ENCODE measurements at regions not wholly inside any gene's neighbourhood (a gene's known extent, or its start where the extent isn't known, plus 50 kb on each side); places are given as distances from the start of the nearest gene placed in this dataset.
A peak's percentile ranks its signal among the peaks of the same experiment; 100 is the strongest.

DNA sequence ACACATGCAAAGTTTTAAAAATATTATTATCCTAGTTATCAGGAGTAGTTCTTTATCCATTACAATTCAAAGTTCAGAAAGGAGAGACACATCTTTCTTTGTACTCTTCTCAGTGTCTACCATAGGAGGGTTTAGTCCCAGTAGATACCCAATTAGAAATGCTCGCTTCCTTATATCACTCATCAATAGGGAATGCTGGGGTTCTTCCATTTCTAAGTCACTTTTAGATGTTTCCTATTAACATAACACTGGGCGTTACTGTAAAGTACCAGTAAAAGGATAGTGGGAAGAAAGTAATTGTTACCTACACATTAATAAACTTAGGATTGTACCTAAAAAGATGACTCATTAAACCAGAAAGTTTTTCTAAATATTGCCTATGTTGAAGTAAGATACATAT lies 348.3 kb upstream of the CDH6 start:
- no peak for DNase-seq

DNA sequence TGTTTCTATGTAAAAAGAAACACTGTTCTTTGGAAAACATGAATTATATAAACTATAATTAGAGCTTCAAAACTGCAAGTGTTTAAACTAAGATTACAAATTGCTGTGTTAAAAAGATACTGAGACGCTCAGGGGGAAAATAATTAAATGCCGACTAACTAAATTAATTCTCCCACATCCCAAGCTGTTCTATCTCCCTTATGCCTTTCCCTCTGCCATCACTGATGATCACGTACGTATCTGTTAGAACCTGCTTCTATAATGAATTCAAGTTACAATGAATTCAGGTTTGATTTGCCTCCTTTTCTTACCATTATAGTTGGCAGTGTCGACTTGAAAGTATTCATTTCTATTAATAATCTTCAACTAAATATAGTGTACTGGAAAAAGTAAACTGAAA lies 349.9 kb upstream of the CDH6 start:
- no peak for DNase-seq

GRCh38 chr5:30839956-30840355 lies 353.5 kb upstream of the CDH6 start:
- DNase-seq = no peak

DNA sequence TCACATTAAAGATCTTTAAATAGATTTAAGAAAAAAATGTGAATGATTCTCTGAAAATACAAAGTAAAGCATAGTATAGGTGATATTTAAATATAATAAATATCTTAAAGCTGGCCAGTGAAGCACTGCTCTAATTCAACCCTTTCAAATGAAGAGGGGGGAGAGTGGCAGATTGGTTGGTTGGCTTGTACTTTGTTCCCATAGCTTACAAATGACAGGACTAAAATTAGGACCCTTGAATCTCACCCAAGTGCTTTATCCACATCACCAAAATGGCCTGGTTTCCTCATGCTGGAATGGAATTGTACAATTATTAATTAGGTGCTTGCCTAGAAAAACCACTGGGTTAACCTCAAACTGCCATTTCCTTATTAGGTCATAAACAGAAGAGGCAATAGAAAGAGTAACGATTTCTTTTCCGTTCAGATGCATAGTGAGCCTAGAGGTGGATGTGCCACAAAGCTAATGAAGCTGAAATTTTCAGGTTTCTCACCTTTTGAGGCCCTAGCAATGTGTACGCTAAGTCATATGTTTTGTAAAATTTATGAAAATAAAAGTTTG lies 354.5 kb upstream of the CDH6 start:
- no peak for DNase-seq

DNA sequence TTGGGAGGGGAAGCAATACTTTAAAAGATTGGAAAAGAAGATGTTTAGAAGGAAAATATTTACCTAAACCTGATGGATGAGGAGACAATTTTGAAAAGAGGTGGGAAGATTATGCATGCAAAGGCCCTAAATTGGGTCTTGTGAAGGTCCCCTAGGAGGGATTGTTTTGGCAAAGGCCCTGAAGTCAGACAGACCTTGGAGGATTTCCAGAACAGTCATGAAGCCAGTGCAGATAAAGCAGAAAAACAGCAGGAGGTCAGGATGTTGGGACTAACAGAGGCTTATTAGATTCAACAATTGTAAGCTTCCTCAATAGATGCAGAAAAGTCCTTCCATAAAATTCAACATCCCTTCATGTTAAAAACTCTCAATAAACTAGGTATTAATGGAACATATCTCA lies 361.0 kb upstream of the CDH6 start:
- DNase-seq = no peak

GRCh38 chr5:30831605-30832004 lies 361.9 kb upstream of the CDH6 start:
- DNase-seq = no peak

DNA sequence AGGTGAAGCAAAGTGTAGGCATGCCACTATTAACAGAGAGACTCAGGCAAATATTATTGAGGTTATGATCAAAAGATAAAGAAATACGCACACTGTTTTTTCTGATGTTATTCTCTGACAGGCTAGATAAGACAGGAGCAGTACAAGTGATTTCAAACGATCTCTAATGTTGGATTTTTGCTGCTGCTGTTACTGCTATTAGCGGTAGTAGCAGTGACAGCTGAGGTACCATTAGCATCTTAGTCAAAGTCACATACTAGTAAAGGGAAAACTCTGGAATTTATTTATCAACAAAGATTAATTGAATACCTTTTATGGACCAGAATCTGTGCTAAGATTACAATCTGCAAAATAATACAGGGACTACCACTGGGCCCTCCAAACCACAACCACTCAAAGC lies 362.4 kb upstream of the CDH6 start:
- no peak for DNase-seq

DNA sequence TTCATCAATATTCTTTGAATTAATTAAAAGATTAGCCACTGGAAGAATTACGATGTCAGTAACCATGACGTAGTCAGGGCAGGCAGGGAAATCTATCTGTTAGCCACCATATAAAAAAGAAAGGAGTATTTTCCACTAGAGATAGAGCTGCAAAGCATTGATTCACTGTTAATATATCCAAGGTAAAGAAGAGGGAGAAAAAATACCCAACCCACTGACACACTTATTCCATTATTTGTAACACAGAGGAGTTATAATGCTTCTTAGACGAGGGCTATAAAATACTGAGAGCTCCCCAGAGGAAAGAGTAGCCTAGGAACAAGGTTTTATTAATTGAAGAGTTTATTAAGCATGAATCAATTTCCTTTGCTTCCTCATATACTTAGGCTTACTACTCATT lies 382.2 kb upstream of the CDH6 start:
- DNase-seq = no peak

DNA sequence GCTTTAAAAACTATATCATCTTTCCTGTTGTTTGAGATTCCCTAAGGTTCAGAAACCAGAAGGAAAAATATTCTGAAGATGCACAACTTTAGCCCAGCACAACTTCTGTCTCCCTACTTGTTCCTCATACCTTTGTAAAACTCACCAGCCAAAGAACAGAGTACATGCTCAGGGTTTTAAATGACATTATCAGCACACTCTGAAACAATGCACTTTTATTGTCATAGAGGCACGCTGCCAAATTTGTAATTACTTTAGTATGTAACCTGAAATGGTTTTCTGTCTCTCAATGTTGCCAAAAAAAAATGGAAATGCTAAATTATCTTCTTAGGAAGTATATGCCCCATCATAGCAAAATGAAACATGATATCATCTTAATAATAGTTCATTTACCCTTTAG lies 383.6 kb upstream of the CDH6 start:
- no peak for DNase-seq

DNA sequence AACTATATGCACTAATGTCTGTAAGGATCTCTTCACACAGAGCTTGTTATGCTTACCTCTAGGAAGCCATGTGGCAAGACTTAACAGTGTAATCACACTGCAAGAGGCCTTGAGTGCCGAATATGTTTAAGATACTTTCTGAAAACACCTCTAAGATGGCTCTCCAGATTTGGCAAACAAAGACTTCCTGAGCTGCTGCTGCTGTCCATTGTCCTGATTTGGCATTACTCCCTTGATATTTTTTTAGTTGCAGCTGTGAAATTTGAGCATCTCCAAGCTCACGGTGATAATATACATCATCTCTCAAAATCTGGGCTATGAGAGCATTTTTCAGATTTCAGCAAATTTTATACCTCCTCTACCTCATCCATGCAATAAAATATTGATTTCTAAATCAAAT lies 384.5 kb upstream of the CDH6 start:
- DNase-seq = no peak

GRCh38 chr5:30804739-30805505 lies 388.6 kb upstream of the CDH6 start:
- no peak for DNase-seq

DNA sequence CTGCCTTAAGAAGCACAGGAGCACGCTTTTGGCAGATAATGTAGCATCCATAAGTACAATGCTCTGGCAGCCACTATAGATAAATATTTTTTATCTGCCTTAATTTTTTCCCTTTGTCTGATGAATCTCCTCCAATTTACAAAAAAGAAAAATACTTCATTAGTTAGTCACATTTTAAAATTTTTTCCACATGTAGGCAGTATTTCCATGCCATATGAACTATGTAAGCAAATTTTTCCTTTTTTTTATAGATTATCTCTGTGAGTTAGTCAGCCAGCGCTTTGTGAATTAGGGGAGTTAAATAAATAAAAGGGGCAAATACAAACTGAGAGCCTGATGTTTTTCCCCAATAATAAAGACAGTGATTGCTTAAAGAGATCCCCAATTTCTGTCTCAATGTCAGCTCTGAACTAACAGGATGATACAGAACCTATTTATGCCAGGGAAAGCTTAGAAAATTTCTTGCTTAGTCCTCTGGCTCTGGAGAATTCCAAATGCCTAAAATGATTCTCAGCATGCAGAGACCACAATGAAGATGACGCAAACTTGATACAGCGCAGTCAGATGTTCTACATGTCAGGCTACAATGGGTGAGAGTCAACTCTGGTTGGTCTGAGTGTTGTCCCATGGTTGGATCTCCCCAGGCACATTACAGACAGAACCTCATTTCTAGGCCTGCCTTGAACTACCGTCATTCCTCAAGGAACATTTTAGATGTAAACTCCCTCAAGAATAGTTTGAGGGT lies 390.4 kb upstream of the CDH6 start:
- DNase-seq = no peak

GRCh38 chr5:30781643-30782042 lies 411.8 kb upstream of the CDH6 start:
- no peak for DNase-seq

DNA sequence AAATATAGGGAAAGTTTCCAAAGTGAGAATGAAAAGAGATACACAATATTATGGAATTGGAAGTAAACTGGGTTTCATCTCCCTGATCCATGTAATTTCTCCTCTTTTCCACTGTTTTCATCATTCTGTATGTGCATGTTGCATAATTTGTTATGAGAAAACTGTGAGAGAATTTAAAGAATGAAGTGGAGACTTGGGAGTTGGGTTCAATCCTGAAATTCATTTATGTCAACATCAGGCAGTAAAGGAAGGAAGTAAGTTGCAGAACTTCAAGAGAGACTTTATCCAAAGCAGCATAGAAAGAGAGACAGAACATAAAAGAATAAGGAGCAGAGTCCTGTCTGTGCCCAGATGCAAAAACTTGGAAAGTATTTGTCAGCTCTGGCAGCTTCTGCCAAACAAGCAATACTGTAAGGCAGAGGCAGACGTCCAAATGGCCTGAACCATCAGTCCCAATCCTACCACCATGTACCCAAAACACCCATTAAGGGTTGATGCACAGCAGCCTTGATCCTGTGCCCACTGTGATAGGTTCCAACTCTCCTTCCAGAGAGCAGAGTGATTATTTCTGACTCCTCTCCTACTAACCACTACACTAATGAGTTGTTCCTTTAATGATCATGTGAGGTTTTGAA lies 425.3 kb upstream of the CDH6 start:
- DNase-seq = peak; percentile 13

- DNase-seq = no peak
Observed at GRCh38 chr5:30765706-30766105, 427.8 kb upstream of the CDH6 start.

DNA sequence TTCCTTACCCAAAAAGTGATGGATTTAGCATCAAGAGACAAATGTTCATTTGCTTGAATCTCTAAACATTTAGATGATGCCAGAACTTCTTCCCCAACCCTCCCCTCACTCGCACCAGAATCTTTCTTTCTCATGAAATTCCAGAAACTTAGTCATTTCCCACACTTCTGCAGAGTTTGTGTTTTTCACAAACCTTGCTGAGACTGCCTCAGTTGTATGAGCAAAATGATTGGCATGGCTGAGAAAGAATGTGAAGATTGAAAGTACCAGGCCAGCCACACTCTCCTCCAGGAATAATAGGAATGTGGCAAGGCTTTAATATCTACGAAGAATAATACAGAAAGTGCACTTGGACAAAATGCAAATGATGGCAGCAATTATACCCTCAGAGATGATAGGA lies 428.3 kb upstream of the CDH6 start:
- peak; percentile 18 for DNase-seq

- DNase-seq = peak; percentile 1
Observed at GRCh38 chr5:30764704-30765103, 428.8 kb upstream of the CDH6 start.

DNA sequence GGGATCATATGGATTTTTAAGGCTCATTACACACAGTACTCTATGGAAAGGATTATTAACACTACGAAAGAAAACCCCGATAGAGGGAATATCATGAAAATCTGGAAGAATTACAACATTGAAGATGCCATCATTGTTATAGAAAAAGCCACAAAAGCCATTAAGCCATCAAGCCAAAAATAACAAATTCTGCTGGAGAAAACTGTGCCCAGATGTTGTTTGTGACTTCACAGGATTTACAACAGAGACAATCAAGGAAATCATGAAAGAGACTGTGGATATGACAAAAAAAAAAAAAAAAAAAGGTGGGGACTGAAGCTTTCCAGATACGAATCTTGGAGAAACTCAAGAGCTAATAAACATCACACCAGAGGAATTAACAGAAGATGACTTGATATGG lies 433.8 kb upstream of the CDH6 start:
- DNase-seq = no peak

GRCh38 chr5:30752015-30752414 lies 441.5 kb upstream of the CDH6 start:
- DNase-seq = no peak

GRCh38 chr5:30749971-30750370 lies 443.5 kb upstream of the CDH6 start:
- no peak for DNase-seq

DNA sequence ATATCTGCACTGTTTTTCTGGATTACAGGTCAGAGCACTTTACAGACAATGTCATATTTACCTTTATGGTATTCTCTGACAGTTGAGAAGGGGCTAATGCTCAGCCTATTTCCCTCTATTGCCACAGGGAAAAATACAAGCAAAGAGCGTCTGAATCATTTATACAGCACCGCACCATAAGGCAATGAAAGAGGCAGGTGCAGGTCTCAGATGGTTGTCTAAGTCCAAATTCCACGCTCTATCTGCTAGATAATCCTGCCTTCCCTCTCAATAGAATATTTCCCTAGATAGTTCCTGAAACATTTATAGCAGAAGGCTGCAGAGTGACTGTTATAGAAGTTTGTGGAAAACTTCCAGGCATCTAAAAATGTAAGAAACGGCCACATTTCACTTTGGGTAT lies 446.1 kb upstream of the CDH6 start:
- no peak for DNase-seq

DNA sequence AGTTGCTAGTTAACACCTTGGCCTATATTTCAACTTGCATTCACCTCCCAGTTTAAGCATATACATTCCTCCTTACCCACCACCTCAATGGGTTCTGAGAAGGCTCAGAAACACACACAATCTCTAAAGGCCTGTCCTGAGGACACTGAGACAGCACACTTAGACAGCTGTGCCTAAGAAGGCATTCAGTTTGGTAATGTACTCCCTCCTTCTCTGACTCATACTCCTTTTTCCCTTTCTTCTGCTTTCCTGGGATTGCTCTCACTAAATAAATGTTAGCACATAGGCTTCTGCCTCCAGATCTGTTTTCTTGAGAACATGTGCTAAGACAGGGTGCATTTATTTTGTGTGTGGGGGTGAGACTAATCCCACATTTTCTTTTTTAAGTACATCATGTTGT lies 456.8 kb upstream of the CDH6 start:
- DNase-seq = no peak

GRCh38 chr5:30734118-30734517 lies 459.4 kb upstream of the CDH6 start:
- no peak for DNase-seq

DNA sequence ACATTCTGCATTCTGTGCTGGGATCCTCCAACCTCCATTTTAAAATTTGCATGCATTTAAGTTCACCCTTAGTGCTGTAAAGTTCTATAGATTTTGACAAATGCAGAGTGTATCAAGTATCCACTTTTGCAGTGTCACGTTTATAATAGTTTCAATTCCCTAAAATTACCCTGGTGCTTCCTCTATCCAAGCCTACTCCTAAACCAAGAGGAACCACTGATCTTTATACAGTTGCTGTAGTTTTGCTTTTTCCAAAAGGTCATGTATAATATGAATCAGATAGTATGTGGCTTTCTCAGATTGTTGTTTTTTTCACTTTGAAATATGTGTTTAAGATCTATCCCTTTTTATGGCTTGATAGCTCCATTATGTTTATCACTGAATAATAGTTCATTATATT lies 468.4 kb upstream of the CDH6 start:
- DNase-seq = no peak

All from fibroblast of upper back skin (primary cell).